GM10248 (cell line): ENCODE measurements at regions not wholly inside any gene's neighbourhood (a gene's known extent, or its start where the extent isn't known, plus 50 kb on each side); places are given as distances from the start of the nearest gene placed in this dataset.

Source experiments
- CTCF ChIA-PET: fragments of 300-600 bp; sonication (Branson Sonifier 250); formaldehyde crosslinking; extraction: SDS; loops from one replicate; lab custom pipeline; 2021; ENCODE audit warnings: antibody characterized with exemption; lab: Yijun Ruan, JAX
- POLR2A ChIA-PET: fragments of 350-650 bp; sonication (Branson Sonifier 250); formaldehyde crosslinking; extraction: SDS; loops from one replicate; lab custom pipeline; 2020; ENCODE audit warnings: antibody characterized with exemption; lab: Yijun Ruan, JAX
- DNase-seq: peaks from one replicate; pipeline ENCODE4 v3.0.0; 2012; ENCODE audit errors: extremely low spot score
- CTCF ChIP-seq: IDR thresholded peaks from 2 replicates; pipeline ENCODE4 v1.5.1; 2012; ENCODE audit warnings: mild to moderate bottlenecking, low read depth; ENCODE audit errors: extremely low read depth, missing control alignments, control extremely low read depth

GRCh38 chr2:72050734-72051133, 96.9 kb downstream of the CYP26B1 start:
- CTCF ChIA-PET, result no interaction called here
- TF ChIP-seq CTCF, result no peak
- POLR2A ChIA-PET, result no interaction called here
- DNase-seq, result no peak

GRCh38 chr2:72048881-72049477, 98.7 kb downstream of the CYP26B1 start:
- POLR2A ChIA-PET, result no interaction called here
- CTCF ChIA-PET, result no interaction called here
- TF ChIP-seq CTCF, result no peak
- DNase-seq, result no peak

GRCh38 chr2:72043985-72044384, 103.7 kb downstream of the CYP26B1 start:
- POLR2A ChIA-PET, result no interaction called here
- DNase-seq, result no peak
- CTCF ChIA-PET, result no interaction called here
- TF ChIP-seq CTCF, result no peak

GRCh38 chr2:72041638-72042111, 106.0 kb downstream of the CYP26B1 start:
- ChIA-PET CTCF (no interaction called here), POLR2A (no interaction called here)
- no peak for DNase-seq
- no peak for TF ChIP-seq CTCF

- POLR2A ChIA-PET, result no interaction called here
- DNase-seq, result no peak
- no peak for TF ChIP-seq CTCF
- CTCF ChIA-PET, result no interaction called here
These were observed 106.8 kb downstream of the CYP26B1 start for GRCh38 chr2:72040629-72041571.

GRCh38 chr2:72038524-72038923, 109.1 kb downstream of the CYP26B1 start:
- ChIA-PET CTCF (no interaction called here), POLR2A (no interaction called here)
- no peak for DNase-seq
- no peak for TF ChIP-seq CTCF
